GM18517 (cell line): ENCODE measurements at regions not wholly inside any gene's neighbourhood (a gene's known extent, or its start where the extent isn't known, plus 50 kb on each side); places are given as distances from the start of the nearest gene placed in this dataset.

Experiments
- ATAC-seq: cut with Tn5 transposase; IDR thresholded peaks from one replicate; pipeline ENCODE4 v1.9.1; 2021; ENCODE audit warnings: mild to moderate bottlenecking, moderate library complexity; ENCODE audit not compliant: unreplicated experiment

DNA sequence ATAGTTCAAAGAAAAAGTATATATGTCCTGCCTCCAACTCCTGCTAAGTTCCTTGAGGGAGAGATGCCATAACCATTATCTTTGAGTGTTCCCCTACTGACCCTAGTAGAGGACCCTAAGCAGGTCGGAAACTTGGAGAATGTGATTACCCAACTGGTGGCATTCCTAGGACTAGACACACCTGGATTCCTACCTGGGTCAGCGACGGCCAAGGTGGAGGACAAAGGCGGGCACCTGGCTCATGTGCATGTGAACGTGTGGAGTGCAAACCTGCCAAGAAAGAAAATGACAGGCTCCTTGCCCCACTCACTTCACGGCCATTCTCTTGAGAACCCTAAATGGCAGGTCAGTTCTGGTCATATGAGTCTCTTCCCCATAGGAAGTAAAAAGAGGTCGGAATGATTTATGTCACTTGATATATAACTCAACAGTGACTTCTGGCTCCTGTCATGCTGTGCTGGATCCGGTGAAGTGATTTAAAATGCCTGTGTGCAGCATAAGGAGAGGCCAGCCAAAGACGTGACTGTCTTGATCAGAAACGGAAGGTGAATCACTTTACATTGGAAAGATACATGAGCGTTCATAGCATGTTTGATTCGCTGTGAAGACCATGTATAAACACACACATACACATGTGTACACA is 371.6 kb downstream of the EIPR1 start:
- ATAC-seq: no peak

DNA sequence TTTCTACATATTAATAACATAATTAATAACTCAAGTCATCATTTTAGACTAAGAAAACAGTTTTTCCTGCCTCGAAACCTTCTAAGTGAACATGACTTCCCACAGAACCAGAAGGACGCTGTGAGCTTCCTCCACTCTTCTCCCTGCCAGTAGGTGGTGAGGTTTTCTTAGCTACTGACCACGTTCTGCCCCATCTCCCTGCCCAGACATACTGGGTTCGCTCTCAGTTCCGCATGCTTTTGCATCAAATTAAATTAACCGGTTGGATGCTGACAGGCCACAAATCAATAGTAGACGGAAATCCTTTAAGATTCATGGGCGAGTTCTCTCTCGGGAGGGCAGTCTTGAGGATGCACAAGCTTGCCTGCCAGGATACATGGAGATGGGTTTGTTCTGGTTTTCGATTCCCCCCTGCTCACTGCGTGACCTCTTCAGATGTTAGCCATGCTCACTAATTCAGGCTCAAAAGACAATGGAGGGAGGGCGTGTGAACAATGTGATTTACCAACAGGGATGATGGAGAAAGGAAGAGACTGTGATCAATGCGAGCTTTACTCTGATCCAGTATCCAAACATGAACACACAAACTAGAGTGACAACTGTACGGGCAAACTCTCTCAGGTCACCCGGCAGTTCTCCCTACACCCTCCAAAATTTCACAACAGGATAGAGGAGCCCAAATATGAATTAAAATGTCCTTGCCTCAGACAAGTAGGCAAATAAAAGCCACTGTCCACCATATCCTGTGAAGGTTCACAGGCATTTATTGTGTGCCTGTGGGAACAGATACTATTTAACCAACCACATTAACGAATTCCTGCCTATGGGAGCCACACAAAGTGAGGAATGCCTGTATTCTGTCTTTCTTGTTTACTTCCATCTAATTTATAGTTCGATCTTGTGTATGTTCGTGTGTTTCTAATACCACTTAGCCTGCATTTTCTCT is 375.7 kb downstream of the EIPR1 start:
- ATAC-seq: no peak

DNA sequence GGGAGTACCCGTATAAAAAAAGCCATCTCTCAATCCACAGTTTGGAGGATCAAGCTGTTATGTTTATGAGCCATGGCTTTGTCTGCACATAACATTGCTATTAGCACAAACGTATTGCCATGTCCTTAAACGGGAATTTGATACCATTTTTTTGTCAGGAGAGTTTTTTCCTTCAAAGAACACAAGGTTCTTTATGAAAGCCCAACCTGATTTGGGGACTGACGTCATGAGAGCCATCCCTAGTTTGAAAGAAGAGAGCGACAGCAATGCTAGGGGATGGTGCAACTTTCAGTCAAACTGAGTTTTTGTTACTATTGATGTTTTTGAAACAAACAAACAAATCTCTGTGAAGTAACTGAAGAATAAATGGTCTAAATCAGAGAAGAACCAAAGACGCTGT is 376.6 kb downstream of the EIPR1 start:
- ATAC-seq: no peak

DNA sequence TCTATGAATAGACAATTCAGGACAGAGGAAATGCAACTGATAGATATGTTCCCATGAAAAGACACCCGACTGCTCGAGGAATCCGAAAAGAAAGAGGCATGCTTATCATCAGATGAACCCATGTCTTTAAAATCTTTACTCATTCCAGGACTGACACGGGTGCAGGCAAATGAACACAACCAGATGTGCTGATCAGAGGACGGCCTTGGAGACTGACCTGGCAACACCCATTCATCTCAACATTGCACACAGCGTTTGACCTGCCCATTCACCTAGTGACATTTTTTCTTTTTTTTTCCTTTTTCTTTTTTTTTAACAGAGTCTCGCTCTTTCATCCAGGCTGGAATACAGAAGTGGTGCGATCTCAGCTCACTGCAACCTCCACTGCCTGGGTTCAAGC is 377.5 kb downstream of the EIPR1 start:
- ATAC-seq: no peak

DNA sequence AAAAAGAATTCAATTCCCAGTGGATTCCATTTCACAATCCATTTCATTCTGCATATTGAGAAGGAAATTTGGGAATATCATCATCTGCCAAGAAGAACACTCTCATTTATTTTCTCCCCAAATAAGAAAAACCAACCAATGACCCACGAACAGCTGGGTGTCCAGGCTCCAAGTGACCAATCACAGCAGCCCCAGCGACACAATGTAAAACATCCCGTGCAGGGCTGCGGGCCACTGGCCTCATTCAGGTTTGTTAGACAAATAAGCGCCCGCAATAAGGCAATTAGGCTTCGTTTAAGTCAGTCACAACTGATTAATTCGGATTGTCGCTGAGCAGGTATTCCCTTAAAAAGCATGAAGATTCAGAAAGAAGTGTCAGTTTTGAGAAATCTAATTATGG is 378.6 kb downstream of the EIPR1 start:
- ATAC-seq: no peak

DNA sequence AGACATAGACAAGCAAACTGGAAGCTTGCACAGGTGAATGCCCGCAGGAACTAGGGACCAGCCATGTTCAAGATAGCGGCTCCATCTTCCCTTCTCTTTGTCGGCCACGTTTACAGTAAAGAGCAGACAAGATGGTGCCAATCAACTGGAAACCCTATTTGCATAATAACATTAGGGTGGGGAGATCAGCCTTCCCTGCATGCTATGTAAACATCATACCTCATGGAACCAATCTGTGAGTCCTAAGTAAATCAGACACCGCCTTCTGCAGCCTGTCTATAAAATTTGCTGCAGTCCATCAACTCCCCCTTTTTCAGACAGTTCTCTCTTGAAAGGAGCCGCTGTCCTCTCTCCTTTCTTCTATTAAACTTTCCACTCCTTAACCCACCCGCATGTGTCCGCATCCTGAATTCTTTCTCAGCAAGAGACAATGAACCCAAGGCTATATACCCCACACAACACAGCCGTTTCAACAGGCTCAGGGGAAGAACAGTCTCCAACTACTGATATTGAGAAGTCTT is 384.4 kb downstream of the EIPR1 start:
- no peak for ATAC-seq

DNA sequence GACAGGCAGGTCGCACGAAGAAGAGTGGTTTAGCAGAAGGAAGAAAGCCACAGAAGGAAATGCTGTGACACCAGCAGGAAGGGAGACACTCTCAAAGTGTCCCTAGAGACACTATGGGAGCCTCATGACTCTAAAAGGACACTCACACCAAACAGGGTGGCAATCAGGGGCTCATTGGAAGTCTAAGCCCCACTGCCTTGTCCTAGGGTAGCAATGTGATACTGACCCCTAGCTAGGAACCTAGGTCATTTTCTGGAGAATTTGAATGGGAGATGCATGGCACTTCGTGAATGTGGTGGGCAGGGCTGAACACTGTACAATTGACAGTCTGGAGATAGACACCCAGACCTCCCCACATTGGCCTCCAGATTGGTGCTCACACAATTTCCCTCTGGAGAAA is 385.0 kb downstream of the EIPR1 start:
- no peak for ATAC-seq

DNA sequence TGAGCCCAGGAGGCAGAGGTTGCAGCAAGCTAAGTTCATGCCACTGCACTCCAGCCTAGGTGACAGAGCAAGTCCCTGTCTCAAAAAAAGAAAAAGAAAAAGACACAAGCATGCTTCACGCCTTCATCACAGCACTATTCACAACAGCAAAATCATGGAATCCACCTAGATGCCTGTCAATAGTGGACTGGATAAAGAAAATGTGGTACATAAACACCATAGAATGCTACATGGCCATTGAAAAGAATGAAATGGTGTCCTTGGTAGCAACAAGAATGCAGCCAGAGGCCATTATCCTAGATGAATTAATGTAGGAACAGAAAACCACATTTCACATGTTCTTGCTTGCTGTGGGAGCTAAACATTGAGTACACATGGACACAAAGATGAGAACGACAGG is 392.6 kb downstream of the EIPR1 start:
- ATAC-seq: no peak

DNA sequence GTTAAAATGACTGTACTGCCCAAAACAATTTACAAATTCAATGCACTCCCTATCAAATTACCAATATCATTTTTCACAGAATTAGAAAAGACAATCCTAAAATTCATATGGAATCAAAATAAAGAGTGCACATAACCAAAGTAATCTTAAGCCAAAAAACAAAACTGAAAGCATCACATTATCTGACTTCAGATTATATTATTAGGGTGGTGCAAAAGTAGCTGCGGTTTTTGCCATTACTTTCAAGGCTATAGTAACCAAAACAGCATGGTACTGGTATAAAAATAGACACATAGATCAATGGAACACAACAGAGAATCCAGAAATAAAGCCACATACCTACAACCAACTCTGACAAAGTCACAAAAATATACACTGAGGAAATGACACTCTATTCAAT is 396.6 kb downstream of the EIPR1 start:
- ATAC-seq: no peak

DNA sequence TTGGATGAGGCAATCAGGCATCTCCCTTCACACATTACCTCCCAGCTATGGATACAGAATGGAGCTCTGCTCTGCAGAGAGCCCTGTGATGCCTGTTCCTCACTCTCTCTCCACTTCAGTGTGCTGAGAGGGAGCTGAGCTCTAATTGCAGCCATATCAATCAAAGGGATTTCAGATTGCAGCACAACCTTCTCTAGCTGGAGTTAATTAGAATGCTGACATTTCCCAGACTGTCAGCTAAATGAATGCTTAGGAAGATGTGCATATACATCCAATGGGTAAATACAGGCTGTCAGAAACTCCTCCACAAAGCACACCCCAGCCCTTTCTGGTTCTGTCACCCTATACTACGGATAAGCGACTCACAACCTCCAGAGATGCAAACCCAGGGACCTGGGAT is 402.6 kb downstream of the EIPR1 start:
- ATAC-seq: no peak

DNA sequence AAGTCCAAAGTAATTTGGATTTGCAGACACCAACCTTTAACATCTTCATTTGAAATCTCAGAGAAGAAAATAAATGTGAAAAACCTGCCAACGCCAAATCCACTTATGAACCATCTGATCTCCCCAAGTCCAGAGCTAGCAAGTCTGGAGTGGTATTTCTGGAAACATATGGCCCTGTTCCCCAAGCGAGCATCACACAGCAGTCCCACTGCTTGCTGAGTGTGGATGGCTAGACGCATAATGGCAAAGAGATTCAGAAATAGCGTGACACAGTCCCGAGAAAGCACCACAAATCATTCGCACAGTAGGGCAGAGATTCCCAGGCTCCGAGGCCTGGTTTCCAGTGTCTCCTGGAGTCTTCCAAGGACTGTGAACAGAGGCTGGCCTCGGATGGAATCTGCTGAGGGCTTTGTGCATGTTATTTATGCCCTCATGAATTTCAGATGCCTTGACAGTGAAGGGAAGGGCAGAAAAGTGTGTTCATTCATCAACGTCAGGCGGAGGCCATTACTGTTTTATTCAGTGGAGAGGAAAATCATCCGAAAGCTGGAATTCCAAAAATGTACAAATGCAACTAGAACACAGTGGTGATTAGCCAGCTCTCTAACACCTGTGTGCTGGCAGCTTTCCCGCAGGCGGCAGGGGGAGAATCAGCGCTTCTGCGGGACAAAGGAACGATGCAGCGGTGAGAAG is 417.0 kb downstream of the EIPR1 start:
- ATAC-seq: no peak

DNA sequence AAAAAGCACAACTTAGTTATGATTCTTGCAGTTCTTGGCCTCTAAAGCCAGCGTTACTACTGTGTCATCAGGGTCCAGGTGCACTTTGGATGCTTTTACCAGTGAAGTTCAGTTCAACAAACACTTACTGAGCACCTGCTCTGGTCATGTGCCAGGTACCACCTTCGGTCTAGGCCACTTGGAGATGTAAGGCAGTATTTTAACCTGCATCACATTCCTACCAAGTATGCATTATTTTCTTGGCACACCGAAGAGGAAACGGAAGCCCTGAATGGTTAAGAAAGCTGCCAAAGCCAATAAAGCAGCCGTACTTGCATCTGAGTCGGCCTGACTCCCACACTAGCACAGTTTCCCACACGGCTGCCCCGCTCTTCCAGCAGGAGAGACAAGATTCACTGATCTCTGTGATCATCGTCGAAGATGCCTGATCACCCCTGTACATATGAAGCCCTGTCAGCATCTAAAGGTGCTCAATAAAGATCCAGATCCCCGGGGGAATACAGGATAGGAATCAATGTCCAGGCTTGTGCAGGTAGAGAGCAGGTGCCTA is 427.1 kb downstream of the EIPR1 start:
- ATAC-seq: no peak

DNA sequence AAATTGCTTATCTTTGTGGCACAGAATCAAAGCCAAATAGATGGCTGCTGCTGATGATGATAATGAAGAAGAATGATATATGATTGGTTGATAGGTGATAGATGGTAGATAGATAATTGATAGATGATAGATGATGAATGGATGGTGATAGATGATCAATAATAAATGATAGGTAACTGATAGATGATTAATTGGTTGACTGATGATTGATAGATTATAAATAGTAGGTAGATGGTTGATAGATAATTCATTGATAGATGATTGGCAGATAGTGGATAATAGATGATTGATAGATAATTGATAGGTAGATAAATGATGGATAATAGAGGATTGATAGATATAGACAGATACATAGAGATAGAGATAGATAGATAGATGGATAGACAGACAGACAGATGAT is 430.2 kb downstream of the EIPR1 start:
- no peak for ATAC-seq

DNA sequence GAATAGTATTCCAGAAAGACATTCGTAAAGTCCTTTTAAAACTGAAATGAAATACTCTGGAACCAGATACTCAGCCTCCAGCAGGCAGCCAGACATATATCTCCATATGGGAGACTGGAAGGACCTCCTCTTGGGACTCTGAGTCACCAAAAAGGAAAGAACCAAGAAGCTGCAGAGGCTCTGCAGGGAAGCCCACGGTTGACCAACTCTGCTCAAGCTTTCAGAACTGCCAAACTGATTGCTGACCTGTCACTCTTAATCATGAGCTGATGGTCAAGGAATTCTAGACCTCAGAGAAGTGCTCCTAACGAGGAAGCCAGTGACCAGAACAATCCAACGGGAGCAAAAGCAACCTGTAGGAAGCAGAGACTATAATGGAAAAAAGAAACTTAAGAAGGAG is 434.7 kb downstream of the EIPR1 start:
- ATAC-seq: no peak

DNA sequence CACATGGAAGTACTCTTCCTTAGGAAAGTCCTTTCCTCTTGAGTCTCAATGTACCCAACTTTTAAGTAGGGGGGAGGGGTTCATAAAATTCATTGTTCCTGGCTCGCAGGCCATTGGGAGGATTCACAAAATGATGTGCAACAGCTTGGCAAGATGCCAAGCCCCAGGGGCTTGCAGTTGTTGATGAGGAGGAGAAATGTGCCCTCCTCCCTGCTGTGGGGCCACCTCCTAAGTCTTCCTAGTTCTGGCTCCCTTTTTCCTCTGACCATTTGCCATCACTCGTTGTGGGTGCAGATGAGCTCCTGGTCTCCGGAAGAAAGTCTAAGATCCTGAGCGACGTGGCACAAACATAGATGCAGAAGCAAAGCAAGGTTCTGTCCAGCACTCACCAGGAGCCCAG is 435.4 kb downstream of the EIPR1 start:
- no peak for ATAC-seq

DNA sequence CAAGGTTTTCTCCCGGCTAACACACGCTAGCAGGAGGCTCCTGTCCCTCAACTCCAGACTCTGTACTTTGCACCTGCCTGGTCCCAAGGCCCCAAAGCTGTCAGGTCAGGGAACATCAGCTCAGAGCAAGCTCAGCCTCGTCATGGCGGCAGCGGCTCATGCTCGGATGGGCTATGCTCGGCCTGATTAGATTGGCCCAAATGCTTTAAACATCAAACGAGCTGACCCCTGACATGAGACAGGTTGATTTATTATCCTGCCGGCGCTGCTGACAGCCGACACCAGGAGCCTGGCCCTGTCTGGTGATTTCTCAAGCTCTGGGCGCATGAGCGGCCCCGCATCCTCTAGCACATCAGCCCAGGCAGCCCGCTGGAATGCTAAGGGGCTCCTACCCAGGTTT is 436.4 kb downstream of the EIPR1 start:
- ATAC-seq: no peak

DNA sequence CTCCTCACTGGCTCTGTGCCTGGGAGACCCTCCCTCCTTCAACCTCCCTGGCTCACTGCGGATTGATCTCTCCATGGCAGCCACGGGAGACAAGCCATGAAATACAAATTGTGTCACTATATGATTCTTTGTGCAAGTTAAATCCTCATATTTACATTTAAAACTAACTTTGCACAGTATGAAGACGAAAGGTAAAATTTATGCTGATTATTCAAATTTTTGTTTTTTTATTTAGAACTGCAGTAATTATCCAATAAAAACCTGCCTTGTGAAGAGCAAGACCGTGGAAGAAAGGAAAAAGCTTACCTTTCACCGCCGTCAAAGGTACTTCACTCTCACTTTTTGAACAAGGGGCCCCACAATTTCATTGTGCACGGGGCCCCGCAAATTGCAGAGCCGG is 436.9 kb downstream of the EIPR1 start:
- no peak for ATAC-seq

DNA sequence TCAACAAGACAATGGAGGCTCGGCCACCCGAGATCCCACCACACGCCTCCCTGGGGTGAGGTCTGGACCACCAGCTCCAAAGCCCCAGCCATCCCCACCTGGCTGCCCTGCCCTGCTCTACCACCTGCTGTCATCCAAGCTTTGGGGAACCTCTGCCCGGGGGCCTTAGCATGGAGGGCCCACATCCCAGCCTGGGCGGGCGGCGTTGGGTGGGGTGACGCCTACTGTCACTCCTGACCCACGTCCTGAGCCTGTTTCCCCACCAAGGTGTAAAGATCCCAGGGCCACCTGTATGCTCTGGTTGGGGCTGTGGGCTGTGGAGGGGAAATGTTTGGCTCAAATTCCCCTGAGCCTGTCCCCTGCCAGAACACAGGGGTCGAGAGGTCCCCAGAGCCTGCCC is 437.6 kb downstream of the EIPR1 start:
- no peak for ATAC-seq

DNA sequence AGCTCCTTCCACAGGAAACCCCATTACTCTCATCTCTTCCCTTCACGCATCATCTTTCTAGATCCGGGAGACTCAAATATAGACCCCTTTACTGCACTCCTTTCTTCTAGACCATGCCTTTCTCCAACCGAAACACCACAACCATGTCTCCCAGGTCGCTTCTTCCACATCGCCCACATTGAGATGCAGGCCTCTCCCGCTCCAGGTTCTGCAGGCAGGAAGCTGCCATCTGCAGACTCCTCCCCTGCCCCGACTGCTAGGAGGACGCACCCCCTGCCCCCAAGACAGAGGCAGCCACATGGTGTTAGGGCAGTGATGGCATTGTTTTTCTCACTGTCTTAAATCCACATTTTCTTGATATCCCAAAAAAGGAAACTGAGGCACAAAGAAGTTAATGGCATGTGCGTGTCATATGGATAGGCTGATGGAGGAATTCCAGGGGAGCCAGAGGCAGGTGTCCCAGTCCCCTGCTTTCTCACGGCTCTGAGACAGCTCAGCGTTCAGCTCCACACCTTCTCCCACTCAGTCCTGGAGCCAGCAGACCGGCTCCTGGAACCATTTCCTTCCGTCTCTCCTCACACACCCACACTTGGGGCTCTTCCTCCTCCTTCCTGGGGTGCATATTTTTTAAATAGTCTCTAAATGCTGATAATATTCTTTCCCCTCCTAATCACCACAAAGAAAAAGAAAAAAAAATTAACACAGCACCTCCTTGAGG is 438.4 kb downstream of the EIPR1 start:
- ATAC-seq: no peak

DNA sequence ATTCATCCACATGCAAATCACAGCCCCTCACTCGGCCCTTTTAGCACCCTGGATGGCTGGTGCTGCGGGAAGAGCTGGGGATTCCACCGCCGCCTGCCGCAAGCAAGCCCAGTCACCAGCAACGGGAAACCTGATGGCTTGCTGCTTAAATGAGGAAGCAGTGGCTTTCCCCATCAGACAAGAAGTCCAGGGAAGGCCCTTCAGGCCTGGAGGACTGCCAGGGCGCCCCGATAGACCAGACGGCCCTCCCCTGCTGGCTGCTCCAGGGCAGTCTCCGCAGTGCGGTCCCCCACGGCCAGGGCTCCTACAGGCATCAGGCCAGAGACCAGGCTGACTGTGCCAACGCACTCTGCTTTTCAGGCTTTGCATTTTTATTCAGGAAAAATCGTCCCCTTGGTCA is 439.1 kb downstream of the EIPR1 start:
- no peak for ATAC-seq
